ENCODE measurements at regions not wholly inside any gene's neighbourhood (a gene's known extent, or its start where the extent isn't known, plus 50 kb on each side); places are given as distances from the start of the nearest gene placed in this dataset.

GRCh38 chr9:115202181-115202580 lies 84.2 kb upstream of the TNC start:
- TF ChIP-seq CTCF (conservative IDR thresholded peaks at IDR 0.05 in 1 of 2, IDR thresholded peaks at IDR 0.05 in 1 of 2; ENCODE audit: extremely low read depth in 1 of 2, insufficient read depth in 1 of 2, low read depth in 1 of 2, low read length in 2 of 2) = no peak
- TF ChIP-seq EZH2 (IDR thresholded peaks at IDR 0.05; ENCODE audit: borderline replicate concordance, low read length) = no peak

All from mammary epithelial cell (primary cell).